Neural cell (in vitro differentiated cells): ENCODE measurements at regions not wholly inside any gene's neighbourhood (a gene's known extent, or its start where the extent isn't known, plus 50 kb on each side); places are given as distances from the start of the nearest gene placed in this dataset.

ENCODE experiments used
- EZH2 ChIP-seq: fragments of 200-600, 300-800 bp; shearing (Covaris generic), sonication (generic); IDR thresholded peaks from 2 replicates; pipeline ENCODE4 v1.6.1; 2014; ENCODE audit warnings: antibody characterized with exemption, low read length, borderline replicate concordance, mild to moderate bottlenecking; ENCODE audit not compliant: insufficient read depth, poor library complexity, severe bottlenecking
- TF ChIP-seq, protein P1 (sequence below): fragments of 450-650 bp; IDR thresholded peaks from 2 replicates; pipeline ENCODE4 v1.5.1; 2014; ENCODE audit warnings: antibody characterized with exemption, mild to moderate bottlenecking, moderate library complexity; ENCODE audit not compliant: poor library complexity, severe bottlenecking
- TF ChIP-seq, protein P2 (sequence below): IDR thresholded peaks from 2 replicates; pipeline ENCODE4 v1.6.1; 2012; ENCODE audit warnings: borderline replicate concordance

DNA sequence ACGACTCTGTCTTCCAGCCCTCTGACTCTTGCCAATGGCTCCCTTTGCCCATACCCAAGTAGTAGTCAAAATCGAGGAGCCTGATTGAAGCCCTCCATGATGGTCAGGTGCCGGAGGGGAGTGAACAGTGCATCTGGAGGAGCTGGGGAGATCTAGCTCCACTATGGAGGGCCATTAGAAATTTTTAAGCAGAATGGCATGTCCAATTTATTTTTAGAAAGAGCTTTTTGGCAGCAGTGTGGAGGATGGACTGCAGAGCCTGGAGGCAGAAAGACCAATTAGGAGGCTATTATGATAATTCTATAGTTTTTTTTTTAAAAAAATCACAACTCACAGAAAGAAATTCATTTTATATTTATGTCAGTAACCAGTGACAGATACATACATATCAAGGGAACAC lies 92.7 kb upstream of the SLC7A1 start:
- TF ChIP-seq, protein P1, sequence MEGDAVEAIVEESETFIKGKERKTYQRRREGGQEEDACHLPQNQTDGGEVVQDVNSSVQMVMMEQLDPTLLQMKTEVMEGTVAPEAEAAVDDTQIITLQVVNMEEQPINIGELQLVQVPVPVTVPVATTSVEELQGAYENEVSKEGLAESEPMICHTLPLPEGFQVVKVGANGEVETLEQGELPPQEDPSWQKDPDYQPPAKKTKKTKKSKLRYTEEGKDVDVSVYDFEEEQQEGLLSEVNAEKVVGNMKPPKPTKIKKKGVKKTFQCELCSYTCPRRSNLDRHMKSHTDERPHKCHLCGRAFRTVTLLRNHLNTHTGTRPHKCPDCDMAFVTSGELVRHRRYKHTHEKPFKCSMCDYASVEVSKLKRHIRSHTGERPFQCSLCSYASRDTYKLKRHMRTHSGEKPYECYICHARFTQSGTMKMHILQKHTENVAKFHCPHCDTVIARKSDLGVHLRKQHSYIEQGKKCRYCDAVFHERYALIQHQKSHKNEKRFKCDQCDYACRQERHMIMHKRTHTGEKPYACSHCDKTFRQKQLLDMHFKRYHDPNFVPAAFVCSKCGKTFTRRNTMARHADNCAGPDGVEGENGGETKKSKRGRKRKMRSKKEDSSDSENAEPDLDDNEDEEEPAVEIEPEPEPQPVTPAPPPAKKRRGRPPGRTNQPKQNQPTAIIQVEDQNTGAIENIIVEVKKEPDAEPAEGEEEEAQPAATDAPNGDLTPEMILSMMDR = no peak
- no peak for TF ChIP-seq EZH2
- TF ChIP-seq, protein P2, sequence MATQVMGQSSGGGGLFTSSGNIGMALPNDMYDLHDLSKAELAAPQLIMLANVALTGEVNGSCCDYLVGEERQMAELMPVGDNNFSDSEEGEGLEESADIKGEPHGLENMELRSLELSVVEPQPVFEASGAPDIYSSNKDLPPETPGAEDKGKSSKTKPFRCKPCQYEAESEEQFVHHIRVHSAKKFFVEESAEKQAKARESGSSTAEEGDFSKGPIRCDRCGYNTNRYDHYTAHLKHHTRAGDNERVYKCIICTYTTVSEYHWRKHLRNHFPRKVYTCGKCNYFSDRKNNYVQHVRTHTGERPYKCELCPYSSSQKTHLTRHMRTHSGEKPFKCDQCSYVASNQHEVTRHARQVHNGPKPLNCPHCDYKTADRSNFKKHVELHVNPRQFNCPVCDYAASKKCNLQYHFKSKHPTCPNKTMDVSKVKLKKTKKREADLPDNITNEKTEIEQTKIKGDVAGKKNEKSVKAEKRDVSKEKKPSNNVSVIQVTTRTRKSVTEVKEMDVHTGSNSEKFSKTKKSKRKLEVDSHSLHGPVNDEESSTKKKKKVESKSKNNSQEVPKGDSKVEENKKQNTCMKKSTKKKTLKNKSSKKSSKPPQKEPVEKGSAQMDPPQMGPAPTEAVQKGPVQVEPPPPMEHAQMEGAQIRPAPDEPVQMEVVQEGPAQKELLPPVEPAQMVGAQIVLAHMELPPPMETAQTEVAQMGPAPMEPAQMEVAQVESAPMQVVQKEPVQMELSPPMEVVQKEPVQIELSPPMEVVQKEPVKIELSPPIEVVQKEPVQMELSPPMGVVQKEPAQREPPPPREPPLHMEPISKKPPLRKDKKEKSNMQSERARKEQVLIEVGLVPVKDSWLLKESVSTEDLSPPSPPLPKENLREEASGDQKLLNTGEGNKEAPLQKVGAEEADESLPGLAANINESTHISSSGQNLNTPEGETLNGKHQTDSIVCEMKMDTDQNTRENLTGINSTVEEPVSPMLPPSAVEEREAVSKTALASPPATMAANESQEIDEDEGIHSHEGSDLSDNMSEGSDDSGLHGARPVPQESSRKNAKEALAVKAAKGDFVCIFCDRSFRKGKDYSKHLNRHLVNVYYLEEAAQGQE = no peak
